Activated T-cell treated with anti-CD3 and anti-CD28 coated beads, Interleukin-2, amount 50 U/mL, for 4 hours (primary cell): ENCODE measurements at regions not wholly inside any gene's neighbourhood (a gene's known extent, or its start where the extent isn't known, plus 50 kb on each side); places are given as distances from the start of the nearest gene placed in this dataset.

ENCODE experiments used
- ATAC-seq, 2 donors: fragments of 200-7000 bp; cut with Tn5 transposase; one replicate each; pipeline ENCODE4 v1.10.0; 2021
- DNase-seq: peaks from one replicate; pipeline ENCODE4 v3.0.0-alpha.2; 2020
- H3K27me3 Mint-ChIP-seq: one replicate; pipeline ENCODE4 v1.8.0; 2021; ENCODE audit warnings: low read depth, mixed read lengths
- H3K36me3 Mint-ChIP-seq: one replicate; pipeline ENCODE4 v1.8.0; 2022; ENCODE audit warnings: mixed read lengths; ENCODE audit not compliant: insufficient read depth
- H3K4me1 Mint-ChIP-seq: one replicate; pipeline ENCODE4 v1.8.0; 2021; ENCODE audit warnings: low read depth, mixed read lengths
- H3K4me3 Mint-ChIP-seq: one replicate; pipeline ENCODE4 v1.8.0; 2021; ENCODE audit warnings: mild to moderate bottlenecking, moderate library complexity, mixed read lengths
- H3K9me3 Mint-ChIP-seq: one replicate; pipeline ENCODE4 v1.8.0; 2021; ENCODE audit warnings: mixed read lengths

- no peak overlapping the region for H3K4me3 Mint-ChIP-seq
- ATAC-seq (no peak), DNase-seq (no peak)
- no peaks in the 10 kb centered on the region for H3K9me3 Mint-ChIP-seq
- peaks cover 9% of the 10 kb centered on the region for H3K27me3 Mint-ChIP-seq
- H3K36me3 Mint-ChIP-seq = no peaks in the 10 kb centered on the region
- no peaks in the 10 kb centered on the region for H3K4me1 Mint-ChIP-seq
Measured at GRCh38 chr4:1502501-1502886, 96.3 kb upstream of the NKX1-1 start.

- Mint-ChIP-seq H3K27me3 (peaks cover 9% of the 10 kb centered on the region), H3K9me3 (no peaks in the 10 kb centered on the region), H3K4me1 (no peaks in the 10 kb centered on the region), H3K36me3 (no peaks in the 10 kb centered on the region), H3K4me3 (no peak overlapping the region)
- ATAC-seq (no peak), DNase-seq (no peak)
Measured at GRCh38 chr4:1501754-1502500, 95.7 kb upstream of the NKX1-1 start.

GRCh38 chr4:1500966-1501753, 94.9 kb upstream of the NKX1-1 start:
- H3K4me3 Mint-ChIP-seq = no peak overlapping the region
- no peaks in the 10 kb centered on the region for H3K36me3 Mint-ChIP-seq
- H3K9me3 Mint-ChIP-seq = no peaks in the 10 kb centered on the region
- no peaks in the 10 kb centered on the region for H3K4me1 Mint-ChIP-seq
- H3K27me3 Mint-ChIP-seq = peaks cover 6% of the 10 kb centered on the region
- ATAC-seq (no peak), DNase-seq (no peak)

GRCh38 chr4:1500231-1500965, 94.2 kb upstream of the NKX1-1 start:
- Mint-ChIP-seq H3K36me3 (no peaks in the 10 kb centered on the region), H3K4me3 (no peak overlapping the region), H3K4me1 (no peaks in the 10 kb centered on the region), H3K9me3 (no peaks in the 10 kb centered on the region), H3K27me3 (peaks cover 6% of the 10 kb centered on the region)
- no peak for ATAC-seq
- no peak for DNase-seq

GRCh38 chr4:1499465-1499864, 93.2 kb upstream of the NKX1-1 start:
- no peaks in the 10 kb centered on the region for H3K36me3 Mint-ChIP-seq
- no peaks in the 10 kb centered on the region for H3K4me1 Mint-ChIP-seq
- H3K9me3 Mint-ChIP-seq = no peaks in the 10 kb centered on the region
- DNase-seq (no peak), ATAC-seq (no peak)
- H3K27me3 Mint-ChIP-seq = peaks cover 7% of the 10 kb centered on the region
- H3K4me3 Mint-ChIP-seq = no peak overlapping the region

GRCh38 chr4:1497189-1497801, 91.1 kb upstream of the NKX1-1 start:
- H3K27me3 Mint-ChIP-seq = peaks cover 7% of the 10 kb centered on the region
- no peak overlapping the region for H3K4me3 Mint-ChIP-seq
- H3K36me3 Mint-ChIP-seq = no peaks in the 10 kb centered on the region
- H3K9me3 Mint-ChIP-seq = no peaks in the 10 kb centered on the region
- H3K4me1 Mint-ChIP-seq = no peaks in the 10 kb centered on the region
- ATAC-seq (no peak), DNase-seq (no peak)

GRCh38 chr4:1496116-1496642, 89.9 kb upstream of the NKX1-1 start:
- Mint-ChIP-seq H3K4me1 (no peaks in the 10 kb centered on the region), H3K27me3 (peaks cover 7% of the 10 kb centered on the region), H3K36me3 (no peaks in the 10 kb centered on the region), H3K4me3 (no peak overlapping the region), H3K9me3 (no peaks in the 10 kb centered on the region)
- DNase-seq = no peak
- ATAC-seq = no peak

GRCh38 chr4:1495416-1496115, 89.3 kb upstream of the NKX1-1 start:
- peaks cover 8% of the 10 kb centered on the region for H3K27me3 Mint-ChIP-seq
- ATAC-seq (no peak), DNase-seq (no peak)
- no peaks in the 10 kb centered on the region for H3K9me3 Mint-ChIP-seq
- H3K36me3 Mint-ChIP-seq = no peaks in the 10 kb centered on the region
- no peaks in the 10 kb centered on the region for H3K4me1 Mint-ChIP-seq
- no peak overlapping the region for H3K4me3 Mint-ChIP-seq

GRCh38 chr4:1494416-1495315, 88.4 kb upstream of the NKX1-1 start:
- H3K36me3 Mint-ChIP-seq = no peaks in the 10 kb centered on the region
- H3K4me1 Mint-ChIP-seq = no peaks in the 10 kb centered on the region
- DNase-seq (no peak), ATAC-seq (no peak)
- no peak overlapping the region for H3K4me3 Mint-ChIP-seq
- H3K27me3 Mint-ChIP-seq = peaks cover 11% of the 10 kb centered on the region
- no peaks in the 10 kb centered on the region for H3K9me3 Mint-ChIP-seq

- H3K4me3 Mint-ChIP-seq = no peak overlapping the region
- peaks cover 12% of the 10 kb centered on the region for H3K27me3 Mint-ChIP-seq
- H3K9me3 Mint-ChIP-seq = no peaks in the 10 kb centered on the region
- no peaks in the 10 kb centered on the region for H3K36me3 Mint-ChIP-seq
- H3K4me1 Mint-ChIP-seq = no peaks in the 10 kb centered on the region
- no peak for ATAC-seq
- DNase-seq = no peak
Measured at GRCh38 chr4:1493540-1494287, 87.5 kb upstream of the NKX1-1 start.

- Mint-ChIP-seq H3K4me1 (no peaks in the 10 kb centered on the region), H3K27me3 (peaks cover 14% of the 10 kb centered on the region), H3K4me3 (no peak overlapping the region), H3K9me3 (no peaks in the 10 kb centered on the region), H3K36me3 (no peaks in the 10 kb centered on the region)
- DNase-seq (no peak), ATAC-seq (no peak)
Measured at GRCh38 chr4:1492651-1493539, 86.7 kb upstream of the NKX1-1 start.

GRCh38 chr4:1492142-1492457, 85.9 kb upstream of the NKX1-1 start:
- no peak overlapping the region for H3K4me3 Mint-ChIP-seq
- H3K4me1 Mint-ChIP-seq = no peaks in the 10 kb centered on the region
- DNase-seq (no peak), ATAC-seq (no peak)
- H3K27me3 Mint-ChIP-seq = peaks cover 20% of the 10 kb centered on the region
- no peaks in the 10 kb centered on the region for H3K9me3 Mint-ChIP-seq
- H3K36me3 Mint-ChIP-seq = no peaks in the 10 kb centered on the region
